ENCODE measurements at regions not wholly inside any gene's neighbourhood (a gene's known extent, or its start where the extent isn't known, plus 50 kb on each side); places are given as distances from the start of the nearest gene placed in this dataset.
A peak's percentile ranks its signal among the peaks of the same experiment; 100 is the strongest.
"Not testable (repeated sequence)": the region's sequence is repeated elsewhere in the genome, so short reads cannot be mapped to it uniquely, and the experiment has no call there.

GRCh38 chr18:47718646-47719045 is 211.8 kb downstream of the SMAD2 start:
- H3K27me3 Mint-ChIP-seq = no peaks in the 10 kb centered on the region
- no peak overlapping the region for H3K27ac Mint-ChIP-seq
- H3K9me3 Mint-ChIP-seq = no peaks in the 10 kb centered on the region
- no peaks in the 10 kb centered on the region for H3K4me1 Mint-ChIP-seq
- H3K4me3 Mint-ChIP-seq = no peak overlapping the region
- no peak for DNase-seq
- no peaks in the 10 kb centered on the region for H3K36me3 Mint-ChIP-seq (ENCODE audit: low read depth)
- no peak for ATAC-seq

- H3K4me1 Mint-ChIP-seq = no peaks in the 10 kb centered on the region
- H3K27me3 Mint-ChIP-seq = no peaks in the 10 kb centered on the region
- DNase-seq (no peak), ATAC-seq (no peak)
- H3K27ac Mint-ChIP-seq = no peak overlapping the region
- H3K4me3 Mint-ChIP-seq = no peak overlapping the region
- H3K36me3 Mint-ChIP-seq (ENCODE audit: low read depth) = no peaks in the 10 kb centered on the region
- H3K9me3 Mint-ChIP-seq = no peaks in the 10 kb centered on the region
These were observed 213.2 kb downstream of the SMAD2 start for GRCh38 chr18:47717257-47717656.

- H3K4me3 Mint-ChIP-seq = no peak overlapping the region
- H3K9me3 Mint-ChIP-seq = no peaks in the 10 kb centered on the region
- H3K4me1 Mint-ChIP-seq = no peaks in the 10 kb centered on the region
- no peak overlapping the region for H3K27ac Mint-ChIP-seq
- DNase-seq (no peak), ATAC-seq (no peak)
- H3K36me3 Mint-ChIP-seq (ENCODE audit: low read depth) = no peaks in the 10 kb centered on the region
- H3K27me3 Mint-ChIP-seq = no peaks in the 10 kb centered on the region
These were observed 213.8 kb downstream of the SMAD2 start for GRCh38 chr18:47716632-47717185.

DNA sequence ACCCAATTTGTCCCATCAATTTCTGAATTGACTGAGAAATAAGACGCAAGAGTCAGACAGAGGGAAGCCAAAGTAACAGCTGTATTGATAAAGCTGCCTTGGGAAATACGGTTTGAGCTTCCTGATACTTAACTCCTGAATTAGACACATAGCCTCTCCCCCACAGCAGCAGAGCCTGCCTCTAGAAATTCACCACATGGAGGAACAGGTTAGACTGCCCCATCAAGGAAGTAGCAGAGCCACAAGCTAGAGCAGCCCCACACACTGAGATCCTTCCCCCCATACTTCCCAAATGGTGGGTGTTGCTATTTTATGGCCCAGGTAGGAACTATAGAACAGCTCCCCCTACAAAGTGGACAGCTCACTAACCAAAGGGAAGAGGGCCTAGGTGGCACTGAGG is 220.0 kb downstream of the SMAD2 start:
- Mint-ChIP-seq H3K9me3 (no peaks in the 10 kb centered on the region), H3K27me3 (peaks cover 4% of the 10 kb centered on the region), H3K4me3 (no peak overlapping the region), H3K36me3 (ENCODE audit: low read depth) (no peaks in the 10 kb centered on the region), H3K27ac (no peak overlapping the region), H3K4me1 (no peaks in the 10 kb centered on the region)
- no peak for DNase-seq
- no peak for ATAC-seq

DNA sequence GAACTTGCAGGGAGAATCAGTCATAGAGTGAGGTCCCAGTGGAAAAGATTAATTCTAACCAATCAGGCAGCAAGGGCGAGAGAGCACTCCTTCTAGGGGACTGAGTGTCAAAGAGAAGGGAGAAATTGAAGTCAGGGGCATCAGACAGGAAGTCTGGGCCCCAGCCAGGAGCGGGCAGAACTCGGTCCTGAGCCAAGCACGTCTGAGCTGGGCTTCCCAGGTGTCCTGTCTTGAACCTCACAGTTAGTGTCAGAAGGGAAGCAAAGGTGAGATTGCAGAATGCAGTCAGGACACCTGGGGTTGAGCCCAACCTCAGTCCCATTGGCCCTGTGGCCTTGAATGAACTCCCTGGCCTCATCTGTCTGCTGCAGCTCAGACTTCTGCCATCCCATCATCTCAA is 220.9 kb downstream of the SMAD2 start:
- Mint-ChIP-seq H3K36me3 (ENCODE audit: low read depth) (no peaks in the 10 kb centered on the region), H3K27me3 (peaks cover 4% of the 10 kb centered on the region), H3K27ac (no peak overlapping the region), H3K4me3 (no peak overlapping the region), H3K4me1 (no peaks in the 10 kb centered on the region), H3K9me3 (no peaks in the 10 kb centered on the region)
- DNase-seq = no peak
- ATAC-seq = no peak

GRCh38 chr18:47708206-47708605 is 222.3 kb downstream of the SMAD2 start:
- Mint-ChIP-seq H3K4me1 (no peaks in the 10 kb centered on the region), H3K36me3 (ENCODE audit: low read depth) (no peaks in the 10 kb centered on the region), H3K9me3 (no peaks in the 10 kb centered on the region), H3K27me3 (peaks cover 4% of the 10 kb centered on the region), H3K27ac (no peak overlapping the region), H3K4me3 (no peak overlapping the region)
- ATAC-seq = no peak
- no peak for DNase-seq

GRCh38 chr18:47701134-47701533 is 229.3 kb downstream of the SMAD2 start:
- Mint-ChIP-seq H3K4me3 (no peak overlapping the region), H3K36me3 (ENCODE audit: low read depth) (no peaks in the 10 kb centered on the region), H3K27me3 (peaks cover 14% of the 10 kb centered on the region), H3K9me3 (no peaks in the 10 kb centered on the region), H3K4me1 (no peaks in the 10 kb centered on the region), H3K27ac (no peak overlapping the region)
- DNase-seq (no peak), ATAC-seq (no peak)

DNA sequence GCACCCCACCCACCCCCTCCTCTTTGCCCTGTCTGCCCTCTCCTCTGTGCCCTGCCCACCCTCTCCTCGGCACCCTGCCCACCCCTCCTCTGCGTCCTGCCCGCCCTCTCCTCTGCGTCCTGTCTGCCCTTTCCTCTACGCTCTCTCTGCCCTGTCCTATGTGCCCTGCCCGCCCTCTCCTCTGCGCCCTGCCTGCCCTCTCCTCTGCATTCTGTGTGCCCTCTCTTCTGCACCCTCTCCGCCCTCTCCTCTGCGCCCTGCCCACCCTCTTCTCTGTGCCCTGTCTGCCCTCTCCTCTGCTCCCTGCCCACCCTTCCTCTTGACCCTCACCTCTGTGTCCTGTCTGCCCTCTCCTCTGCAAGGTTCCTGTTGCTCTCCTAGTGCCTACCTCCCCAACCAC is 233.6 kb downstream of the SMAD2 start:
- H3K4me1 Mint-ChIP-seq = no peaks in the 10 kb centered on the region
- no peak overlapping the region for H3K4me3 Mint-ChIP-seq
- no peak for DNase-seq
- H3K9me3 Mint-ChIP-seq = no peaks in the 10 kb centered on the region
- H3K27ac Mint-ChIP-seq = no peak overlapping the region
- no peaks in the 10 kb centered on the region for H3K36me3 Mint-ChIP-seq (ENCODE audit: low read depth)
- H3K27me3 Mint-ChIP-seq = peaks cover 17% of the 10 kb centered on the region
- ATAC-seq = no peak

GRCh38 chr18:47691611-47692010 is 238.8 kb downstream of the SMAD2 start:
- Mint-ChIP-seq H3K27ac (no peak overlapping the region), H3K9me3 (no peaks in the 10 kb centered on the region), H3K36me3 (ENCODE audit: low read depth) (no peaks in the 10 kb centered on the region), H3K4me1 (no peaks in the 10 kb centered on the region), H3K27me3 (peaks cover 5% of the 10 kb centered on the region), H3K4me3 (no peak overlapping the region)
- ATAC-seq (no peak), DNase-seq (no peak)

GRCh38 chr18:47690778-47691177 is 239.7 kb downstream of the SMAD2 start:
- not testable (repeated sequence) for ATAC-seq; H3K27ac Mint-ChIP-seq; H3K36me3 Mint-ChIP-seq (ENCODE audit: low read depth); H3K27me3 Mint-ChIP-seq; H3K9me3 Mint-ChIP-seq; H3K4me1 Mint-ChIP-seq; H3K4me3 Mint-ChIP-seq; DNase-seq

GRCh38 chr18:47689371-47689770 is 241.1 kb downstream of the SMAD2 start:
- no peaks in the 10 kb centered on the region for H3K4me1 Mint-ChIP-seq
- H3K36me3 Mint-ChIP-seq (ENCODE audit: low read depth) = no peaks in the 10 kb centered on the region
- peaks cover 3% of the 10 kb centered on the region for H3K27me3 Mint-ChIP-seq

DNA sequence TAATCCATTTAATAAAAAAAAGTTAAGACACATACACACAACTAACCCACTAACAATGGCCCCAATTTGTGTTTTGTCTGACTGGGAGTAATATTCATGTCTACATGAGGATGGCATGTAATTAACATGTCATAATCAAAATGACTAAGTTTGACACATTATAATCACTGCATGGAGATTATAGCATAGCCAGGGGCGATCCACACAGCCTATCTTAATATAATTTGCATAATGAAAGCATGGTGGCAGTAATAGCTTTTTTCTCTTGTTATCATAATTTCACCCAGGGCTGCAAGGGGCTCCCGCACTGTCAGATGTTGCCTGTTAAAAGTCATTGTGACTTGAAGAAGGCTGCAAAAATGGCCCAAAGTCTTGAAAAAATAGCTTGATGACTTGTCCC is 243.7 kb downstream of the SMAD2 start:
- no peaks in the 10 kb centered on the region for H3K9me3 Mint-ChIP-seq
- H3K27ac Mint-ChIP-seq = no peak overlapping the region
- no peaks in the 10 kb centered on the region for H3K36me3 Mint-ChIP-seq (ENCODE audit: low read depth)
- no peaks in the 10 kb centered on the region for H3K4me1 Mint-ChIP-seq
- DNase-seq = no peak
- no peak for ATAC-seq
- H3K4me3 Mint-ChIP-seq = no peak overlapping the region
- no peaks in the 10 kb centered on the region for H3K27me3 Mint-ChIP-seq

More at GRCh38 chr18:47689371-47689770, 241.1 kb downstream of the SMAD2 start:
- DNase-seq (no peak), ATAC-seq (no peak)
- Mint-ChIP-seq H3K4me3 (no peak overlapping the region), H3K9me3 (no peaks in the 10 kb centered on the region), H3K27ac (no peak overlapping the region)

DNA sequence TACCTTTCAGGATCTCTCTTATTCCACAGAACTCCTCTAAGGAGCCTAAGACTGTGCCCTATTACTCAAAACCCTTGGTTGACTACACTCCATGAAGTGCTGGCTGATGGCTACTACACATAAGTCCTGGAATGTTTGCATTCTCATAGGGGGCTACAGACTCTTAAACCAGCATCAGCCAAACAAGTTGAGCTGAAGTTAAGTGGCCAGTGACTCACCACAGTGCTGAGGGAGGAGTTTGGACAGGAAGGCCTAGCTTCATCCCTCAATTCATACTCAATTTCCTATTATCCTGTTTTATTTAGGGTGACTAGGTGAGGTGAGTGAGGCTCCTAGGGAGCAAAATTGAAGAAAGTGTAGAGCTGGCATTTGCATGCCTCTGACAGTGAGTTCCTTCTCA is 246.7 kb downstream of the SMAD2 start:
- Mint-ChIP-seq H3K9me3 (no peaks in the 10 kb centered on the region), H3K4me1 (no peaks in the 10 kb centered on the region), H3K4me3 (no peak overlapping the region), H3K27ac (no peak overlapping the region), H3K27me3 (no peaks in the 10 kb centered on the region), H3K36me3 (ENCODE audit: low read depth) (no peaks in the 10 kb centered on the region)
- ATAC-seq (no peak), DNase-seq (no peak)

GRCh38 chr18:47682876-47683275 is 247.6 kb downstream of the SMAD2 start:
- ATAC-seq (no peak), DNase-seq (no peak)
- Mint-ChIP-seq H3K9me3 (no peaks in the 10 kb centered on the region), H3K36me3 (ENCODE audit: low read depth) (no peaks in the 10 kb centered on the region), H3K4me1 (no peaks in the 10 kb centered on the region), H3K27me3 (no peaks in the 10 kb centered on the region), H3K27ac (no peak overlapping the region), H3K4me3 (no peak overlapping the region)

- Mint-ChIP-seq H3K9me3 (no peaks in the 10 kb centered on the region), H3K4me1 (no peaks in the 10 kb centered on the region), H3K27me3 (no peaks in the 10 kb centered on the region), H3K36me3 (ENCODE audit: low read depth) (no peaks in the 10 kb centered on the region), H3K27ac (no peak overlapping the region), H3K4me3 (no peak overlapping the region)
- DNase-seq (no peak), ATAC-seq (no peak)
These were observed 250.0 kb downstream of the SMAD2 start for GRCh38 chr18:47680488-47680887.

GRCh38 chr18:47679864-47680263 is 250.6 kb downstream of the SMAD2 start:
- no peak for DNase-seq
- H3K36me3 Mint-ChIP-seq (ENCODE audit: low read depth) = no peaks in the 10 kb centered on the region
- H3K27ac Mint-ChIP-seq = no peak overlapping the region
- no peaks in the 10 kb centered on the region for H3K27me3 Mint-ChIP-seq
- no peaks in the 10 kb centered on the region for H3K4me1 Mint-ChIP-seq
- H3K9me3 Mint-ChIP-seq = no peaks in the 10 kb centered on the region
- peak; percentile 28 for ATAC-seq
- no peak overlapping the region for H3K4me3 Mint-ChIP-seq
